HG03521 (cell line): ENCODE measurements at regions not wholly inside any gene's neighbourhood (a gene's known extent, or its start where the extent isn't known, plus 50 kb on each side); places are given as distances from the start of the nearest gene placed in this dataset.

Experiments
- ATAC-seq: cut with Tn5 transposase; IDR thresholded peaks from one replicate; pipeline ENCODE4 v1.9.1; 2021; ENCODE audit warnings: mild to moderate bottlenecking, moderate library complexity; ENCODE audit not compliant: unreplicated experiment

GRCh38 chr20:11118802-11119380 is 445.1 kb upstream of the JAG1 start:
- ATAC-seq, result no peak

- no peak for ATAC-seq
These were observed 445.8 kb upstream of the JAG1 start for GRCh38 chr20:11119573-11119972.

GRCh38 chr20:11120431-11120830 is 446.6 kb upstream of the JAG1 start:
- ATAC-seq, result no peak

- ATAC-seq, result no peak
These were observed 451.2 kb upstream of the JAG1 start for GRCh38 chr20:11124849-11125505.

GRCh38 chr20:11128220-11128718 is 454.5 kb upstream of the JAG1 start:
- no peak for ATAC-seq

GRCh38 chr20:11128721-11129120 is 454.9 kb upstream of the JAG1 start:
- ATAC-seq, result no peak

- ATAC-seq, result peak; percentile 48
These were observed 456.9 kb upstream of the JAG1 start for GRCh38 chr20:11130554-11131166.

- no peak for ATAC-seq
These were observed 459.1 kb upstream of the JAG1 start for GRCh38 chr20:11132819-11133415.

GRCh38 chr20:11136691-11137090 is 462.9 kb upstream of the JAG1 start:
- no peak for ATAC-seq

GRCh38 chr20:11137688-11138087 is 463.9 kb upstream of the JAG1 start:
- no peak for ATAC-seq

GRCh38 chr20:11140359-11140758 is 466.6 kb upstream of the JAG1 start:
- ATAC-seq, result no peak

- ATAC-seq, result no peak
These were observed 469.7 kb upstream of the JAG1 start for GRCh38 chr20:11143481-11143880.

- no peak for ATAC-seq
These were observed 470.5 kb upstream of the JAG1 start for GRCh38 chr20:11144114-11144950.

- no peak for ATAC-seq
These were observed 471.8 kb upstream of the JAG1 start for GRCh38 chr20:11145616-11146015.

- ATAC-seq, result no peak
These were observed 480.0 kb upstream of the JAG1 start for GRCh38 chr20:11153819-11154218.

- no peak for ATAC-seq
These were observed 481.5 kb upstream of the JAG1 start for GRCh38 chr20:11155156-11155756.

GRCh38 chr20:11156922-11157321 is 483.1 kb upstream of the JAG1 start:
- no peak for ATAC-seq

- ATAC-seq, result no peak
These were observed 484.3 kb upstream of the JAG1 start for GRCh38 chr20:11158146-11158545.

- no peak for ATAC-seq
These were observed 484.8 kb upstream of the JAG1 start for GRCh38 chr20:11158589-11158988.

- ATAC-seq, result no peak
These were observed 485.9 kb upstream of the JAG1 start for GRCh38 chr20:11159728-11160127.
